ENCODE measurements at regions not wholly inside any gene's neighbourhood (a gene's known extent, or its start where the extent isn't known, plus 50 kb on each side); places are given as distances from the start of the nearest gene placed in this dataset.
A peak's percentile ranks its signal among the peaks of the same experiment; 100 is the strongest.

DNA sequence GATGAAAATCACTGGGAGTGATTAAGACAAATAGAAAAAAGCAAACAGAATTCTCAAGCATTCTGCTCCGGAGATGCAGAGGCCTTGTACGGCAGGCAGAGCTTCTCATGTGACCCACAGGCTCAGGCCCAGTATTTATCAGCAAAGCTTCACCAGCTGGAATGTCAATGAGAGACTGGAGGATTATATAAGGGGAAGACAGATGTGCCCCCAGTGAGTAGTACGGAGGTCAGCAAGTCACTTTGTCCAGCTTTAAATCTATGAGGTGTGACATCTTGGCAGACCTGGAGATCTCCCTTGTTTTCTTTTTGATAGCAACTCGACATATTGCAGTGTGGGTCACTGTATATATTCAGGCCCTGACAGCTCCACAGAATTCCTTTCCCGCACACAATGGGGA lies 106.8 kb downstream of the HHIPL2 start:
- TF ChIP-seq EZH2phosphoT487 (IDR thresholded peaks at IDR 0.05; ENCODE audit: borderline replicate concordance), result no peak
- TF ChIP-seq, protein P1, sequence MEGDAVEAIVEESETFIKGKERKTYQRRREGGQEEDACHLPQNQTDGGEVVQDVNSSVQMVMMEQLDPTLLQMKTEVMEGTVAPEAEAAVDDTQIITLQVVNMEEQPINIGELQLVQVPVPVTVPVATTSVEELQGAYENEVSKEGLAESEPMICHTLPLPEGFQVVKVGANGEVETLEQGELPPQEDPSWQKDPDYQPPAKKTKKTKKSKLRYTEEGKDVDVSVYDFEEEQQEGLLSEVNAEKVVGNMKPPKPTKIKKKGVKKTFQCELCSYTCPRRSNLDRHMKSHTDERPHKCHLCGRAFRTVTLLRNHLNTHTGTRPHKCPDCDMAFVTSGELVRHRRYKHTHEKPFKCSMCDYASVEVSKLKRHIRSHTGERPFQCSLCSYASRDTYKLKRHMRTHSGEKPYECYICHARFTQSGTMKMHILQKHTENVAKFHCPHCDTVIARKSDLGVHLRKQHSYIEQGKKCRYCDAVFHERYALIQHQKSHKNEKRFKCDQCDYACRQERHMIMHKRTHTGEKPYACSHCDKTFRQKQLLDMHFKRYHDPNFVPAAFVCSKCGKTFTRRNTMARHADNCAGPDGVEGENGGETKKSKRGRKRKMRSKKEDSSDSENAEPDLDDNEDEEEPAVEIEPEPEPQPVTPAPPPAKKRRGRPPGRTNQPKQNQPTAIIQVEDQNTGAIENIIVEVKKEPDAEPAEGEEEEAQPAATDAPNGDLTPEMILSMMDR (conservative IDR thresholded peaks at IDR 0.05; ENCODE audit: low read length), result no peak
- Histone ChIP-seq H3K4me3 (ENCODE audit: low read length, poor library complexity, severe bottlenecking) (no peak overlapping the region), H3K9me2 (replicated peaks; ENCODE audit: low read depth, low read length) (no peaks in the 10 kb centered on the region), H3K4me2 (ENCODE audit: low read depth, low read length, poor library complexity, severe bottlenecking) (no peak overlapping the region), H3K9me3 (ENCODE audit: insufficient read depth, low read depth, low read length) (no peaks in the 10 kb centered on the region), H3K4me1 (ENCODE audit: insufficient read depth, low read length, poor library complexity, severe bottlenecking) (peaks cover 10% of the 10 kb centered on the region), H4K20me1 (ENCODE audit: insufficient read depth, low read length, poor library complexity, severe bottlenecking) (no peaks in the 10 kb centered on the region), H3K9ac (ENCODE audit: low read depth, low read length, poor library complexity, severe bottlenecking) (no peak overlapping the region), H3K79me2 (ENCODE audit: insufficient read depth, low read length) (no peaks in the 10 kb centered on the region), H2AFZ (ENCODE audit: low read length) (no peak overlapping the region), H3K36me3 (ENCODE audit: insufficient read depth, low read length) (no peaks in the 10 kb centered on the region), H3F3A (ENCODE audit: low read depth) (no peaks in the 10 kb centered on the region), H3K27me3 (ENCODE audit: insufficient read depth, low read length, poor library complexity, severe bottlenecking) (no peaks in the 10 kb centered on the region)

DNA sequence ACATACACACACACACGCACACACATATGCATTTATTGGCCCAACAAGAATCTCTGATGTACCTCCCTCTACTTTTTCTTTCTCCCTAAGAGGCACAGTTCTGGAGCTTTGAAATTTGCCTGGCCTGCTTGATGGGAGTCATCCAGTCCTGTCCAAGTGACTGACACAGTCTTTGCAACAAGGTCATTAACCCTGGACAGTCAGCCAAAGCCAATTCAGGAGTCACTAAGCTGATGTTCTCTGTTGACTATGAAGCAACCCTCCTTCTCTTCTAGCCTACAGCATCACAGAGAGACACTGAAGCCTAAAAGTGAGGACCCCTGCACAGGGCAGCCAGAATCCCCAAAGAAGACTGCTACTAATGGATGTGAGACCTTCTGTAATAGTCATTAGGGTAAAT lies 123.1 kb downstream of the HHIPL2 start:
- TF ChIP-seq, protein P1 (conservative IDR thresholded peaks at IDR 0.05; ENCODE audit: low read length), result no peak
- TF ChIP-seq EZH2phosphoT487 (IDR thresholded peaks at IDR 0.05; ENCODE audit: borderline replicate concordance), result no peak
- no peaks in the 10 kb centered on the region for H4K20me1 ChIP-seq (ENCODE audit: insufficient read depth, low read length, poor library complexity, severe bottlenecking)
- no peaks in the 10 kb centered on the region for H3F3A ChIP-seq (ENCODE audit: low read depth)

DNA sequence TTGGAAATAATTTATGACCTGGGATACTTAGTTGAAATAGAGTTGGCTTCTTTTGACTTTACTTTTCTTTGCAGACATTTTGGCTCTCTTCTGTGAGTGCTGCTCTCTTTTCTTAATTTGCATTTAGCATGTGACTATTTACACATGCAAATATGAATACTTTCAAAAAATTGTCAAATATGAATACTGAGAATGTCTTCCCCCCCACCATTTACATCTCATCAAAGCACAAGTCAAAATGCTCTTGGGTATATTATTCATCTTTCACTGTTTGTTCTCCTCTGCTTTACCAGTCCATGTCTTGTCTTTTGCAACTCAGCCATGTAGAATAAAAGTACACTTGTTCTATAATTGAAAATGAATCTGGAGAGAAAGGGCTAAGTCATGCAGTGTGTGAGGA lies 126.5 kb downstream of the HHIPL2 start:
- no peaks in the 10 kb centered on the region for H4K20me1 ChIP-seq (ENCODE audit: insufficient read depth, low read length, poor library complexity, severe bottlenecking)
- H3K27me3 ChIP-seq (ENCODE audit: insufficient read depth, low read length, poor library complexity, severe bottlenecking), result no peaks in the 10 kb centered on the region
- H3K9ac ChIP-seq (ENCODE audit: low read depth, low read length, poor library complexity, severe bottlenecking), result no peak overlapping the region
- H3F3A ChIP-seq (ENCODE audit: low read depth), result no peaks in the 10 kb centered on the region
- H3K9me2 ChIP-seq (replicated peaks; ENCODE audit: low read depth, low read length), result no peaks in the 10 kb centered on the region
- no peaks in the 10 kb centered on the region for H3K79me2 ChIP-seq (ENCODE audit: insufficient read depth, low read length)
- TF ChIP-seq, protein P1 (conservative IDR thresholded peaks at IDR 0.05; ENCODE audit: low read length), result no peak
- no peak for TF ChIP-seq EZH2phosphoT487 (IDR thresholded peaks at IDR 0.05; ENCODE audit: borderline replicate concordance)
- H3K9me3 ChIP-seq (ENCODE audit: insufficient read depth, low read depth, low read length), result peaks cover 9% of the 10 kb centered on the region; the same call in 1 of the 2 replicates
- no peaks in the 10 kb centered on the region for H3K36me3 ChIP-seq (ENCODE audit: insufficient read depth, low read length)
- peak overlapping the region; percentile 77; the same call in 1 of the 2 replicates for H2AFZ ChIP-seq (ENCODE audit: low read length)
- peaks cover 14% of the 10 kb centered on the region for H3K4me1 ChIP-seq (ENCODE audit: insufficient read depth, low read length, poor library complexity, severe bottlenecking)
- H3K4me3 ChIP-seq (ENCODE audit: low read length, poor library complexity, severe bottlenecking), result no peak overlapping the region
- no peak overlapping the region for H3K4me2 ChIP-seq (ENCODE audit: low read depth, low read length, poor library complexity, severe bottlenecking)

More for the DNA sequence above, 123.1 kb downstream of the HHIPL2 start:
- Histone ChIP-seq H3K9me2 (replicated peaks; ENCODE audit: low read depth, low read length) (no peaks in the 10 kb centered on the region), H3K4me3 (ENCODE audit: low read length, poor library complexity, severe bottlenecking) (no peak overlapping the region), H3K79me2 (ENCODE audit: insufficient read depth, low read length) (no peaks in the 10 kb centered on the region), H3K4me2 (ENCODE audit: low read depth, low read length, poor library complexity, severe bottlenecking) (no peak overlapping the region), H2AFZ (ENCODE audit: low read length) (no peak overlapping the region), H3K36me3 (ENCODE audit: insufficient read depth, low read length) (no peaks in the 10 kb centered on the region), H3K9ac (ENCODE audit: low read depth, low read length, poor library complexity, severe bottlenecking) (no peak overlapping the region), H3K4me1 (ENCODE audit: insufficient read depth, low read length, poor library complexity, severe bottlenecking) (peaks cover 14% of the 10 kb centered on the region), H3K27me3 (ENCODE audit: insufficient read depth, low read length, poor library complexity, severe bottlenecking) (no peaks in the 10 kb centered on the region), H3K9me3 (ENCODE audit: insufficient read depth, low read depth, low read length) (peaks cover 9% of the 10 kb centered on the region; the same call in 1 of the 2 replicates)
